NCI-H345 treated with DMSO at 0.1 percent for 48 hours (cell line): ENCODE measurements at regions not wholly inside any gene's neighbourhood (a gene's known extent, or its start where the extent isn't known, plus 50 kb on each side); places are given as distances from the start of the nearest gene placed in this dataset.

Source experiments
- DNase-seq: peaks from one replicate; lab custom pipeline; 2025; ENCODE audit not compliant: unreplicated experiment; lab: John Stamatoyannopoulos, UW

DNA sequence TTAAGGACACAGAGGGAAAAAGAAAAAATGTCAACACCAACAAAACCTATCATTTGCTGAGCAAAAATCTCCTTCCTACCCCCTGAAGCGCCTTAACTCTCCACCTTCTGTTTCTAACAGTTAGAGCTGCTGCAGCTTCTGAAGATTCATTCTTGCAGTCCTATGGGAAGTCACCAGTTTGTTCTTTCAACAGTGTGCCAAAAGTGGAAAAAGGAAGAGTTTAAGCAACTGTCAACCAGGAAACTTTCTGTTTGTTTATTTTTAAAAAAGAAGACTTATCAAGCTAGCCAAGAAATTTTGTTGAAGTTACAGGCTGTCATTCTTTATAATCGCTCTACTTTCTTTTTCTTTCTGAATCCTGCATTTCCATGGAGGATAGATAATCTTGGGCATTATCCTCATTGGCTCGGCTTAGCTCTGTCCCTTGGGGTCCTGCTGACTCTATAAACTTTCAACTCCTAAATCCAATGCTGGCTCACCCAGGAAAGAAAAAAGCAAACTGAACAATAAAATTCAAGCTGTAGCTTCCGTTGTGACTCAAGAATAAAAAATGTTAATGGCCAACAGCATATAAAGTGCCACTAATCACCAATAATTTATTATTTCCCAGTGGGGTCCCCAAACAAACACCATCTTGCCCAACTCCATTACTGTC, 172.8 kb upstream of the CITED2 start:
- no peak for DNase-seq

DNA sequence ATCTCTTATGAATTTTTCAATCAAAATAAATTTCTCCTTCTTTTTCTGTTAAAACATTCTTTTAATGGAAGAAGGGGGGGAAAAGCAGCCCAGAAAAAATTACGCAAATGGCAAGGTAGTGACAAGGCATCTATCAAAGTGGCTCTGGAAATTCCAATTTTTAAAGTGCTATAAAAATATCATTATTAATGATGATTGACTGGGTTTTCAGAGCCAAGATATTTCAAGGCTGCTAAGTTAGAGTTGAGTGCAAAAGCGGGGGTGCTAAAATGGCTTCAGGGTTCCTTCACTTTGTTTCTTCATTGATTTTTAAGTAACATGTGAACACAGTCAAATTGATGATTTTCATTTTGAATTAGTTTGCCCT, 171.6 kb upstream of the CITED2 start:
- no peak for DNase-seq

- no peak for DNase-seq
Measured at GRCh38 chr6:139545206-139546105, 171.0 kb upstream of the CITED2 start.

- no peak for DNase-seq
Measured at GRCh38 chr6:139544701-139545057, 170.2 kb upstream of the CITED2 start.

DNA sequence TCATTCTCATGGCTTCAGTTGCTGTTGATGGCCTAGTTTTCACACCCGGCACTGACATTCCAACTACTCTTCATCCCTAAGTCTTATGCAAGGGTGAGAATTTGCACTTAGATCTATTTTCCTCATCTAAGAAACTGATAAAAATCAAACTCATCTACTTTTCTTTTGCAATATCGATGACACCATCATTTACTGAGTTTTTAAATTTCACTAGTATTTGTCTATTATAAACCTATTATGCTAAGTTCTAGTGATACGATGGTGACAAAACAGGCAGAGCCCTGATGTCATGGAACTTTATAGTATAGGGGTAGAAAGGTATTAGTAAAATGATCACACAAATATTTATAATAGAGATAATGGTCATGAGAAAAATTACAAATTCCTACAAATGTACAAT, 167.9 kb upstream of the CITED2 start:
- DNase-seq = no peak

GRCh38 chr6:139540894-139541293, 166.4 kb upstream of the CITED2 start:
- no peak for DNase-seq

DNA sequence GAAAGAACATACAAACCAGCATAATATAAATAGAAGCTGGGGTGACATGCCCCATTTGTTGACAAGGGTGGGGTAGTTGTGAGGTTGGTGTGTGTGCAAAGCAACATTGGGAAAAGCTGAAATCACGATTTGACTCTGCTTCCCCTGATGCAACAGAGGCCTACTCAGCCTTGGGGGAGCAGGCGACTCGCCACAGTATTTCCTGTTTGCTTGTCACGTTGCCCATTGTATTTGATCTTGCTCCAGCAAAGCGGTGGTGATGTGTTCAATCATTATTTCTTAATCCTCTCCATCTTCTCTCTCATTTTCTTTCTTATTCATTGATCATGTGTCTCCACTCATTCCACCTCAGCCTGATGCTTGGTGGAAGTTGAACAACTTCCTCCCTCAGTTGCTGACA, 165.8 kb upstream of the CITED2 start:
- DNase-seq = no peak

DNA sequence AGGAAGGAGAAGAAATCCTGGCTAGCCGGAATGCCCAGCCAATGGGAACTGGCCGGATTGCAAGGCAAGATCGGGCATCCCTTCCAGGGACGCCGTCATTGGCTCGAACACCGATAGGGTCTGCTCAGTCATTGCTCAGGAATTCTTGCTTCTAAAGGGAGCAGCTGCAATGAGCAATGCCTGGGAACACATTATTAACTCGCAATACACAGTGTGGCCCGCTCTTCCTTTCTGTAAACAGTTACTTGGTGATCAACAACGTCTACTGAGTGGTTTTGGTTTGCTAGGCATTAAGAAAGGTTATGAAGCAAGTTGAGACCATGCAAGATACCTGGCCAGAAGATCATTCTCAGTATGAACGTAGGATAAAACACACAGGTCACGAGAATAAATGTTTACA, 165.4 kb upstream of the CITED2 start:
- DNase-seq = no peak

GRCh38 chr6:139538366-139538765, 163.9 kb upstream of the CITED2 start:
- DNase-seq = no peak

DNA sequence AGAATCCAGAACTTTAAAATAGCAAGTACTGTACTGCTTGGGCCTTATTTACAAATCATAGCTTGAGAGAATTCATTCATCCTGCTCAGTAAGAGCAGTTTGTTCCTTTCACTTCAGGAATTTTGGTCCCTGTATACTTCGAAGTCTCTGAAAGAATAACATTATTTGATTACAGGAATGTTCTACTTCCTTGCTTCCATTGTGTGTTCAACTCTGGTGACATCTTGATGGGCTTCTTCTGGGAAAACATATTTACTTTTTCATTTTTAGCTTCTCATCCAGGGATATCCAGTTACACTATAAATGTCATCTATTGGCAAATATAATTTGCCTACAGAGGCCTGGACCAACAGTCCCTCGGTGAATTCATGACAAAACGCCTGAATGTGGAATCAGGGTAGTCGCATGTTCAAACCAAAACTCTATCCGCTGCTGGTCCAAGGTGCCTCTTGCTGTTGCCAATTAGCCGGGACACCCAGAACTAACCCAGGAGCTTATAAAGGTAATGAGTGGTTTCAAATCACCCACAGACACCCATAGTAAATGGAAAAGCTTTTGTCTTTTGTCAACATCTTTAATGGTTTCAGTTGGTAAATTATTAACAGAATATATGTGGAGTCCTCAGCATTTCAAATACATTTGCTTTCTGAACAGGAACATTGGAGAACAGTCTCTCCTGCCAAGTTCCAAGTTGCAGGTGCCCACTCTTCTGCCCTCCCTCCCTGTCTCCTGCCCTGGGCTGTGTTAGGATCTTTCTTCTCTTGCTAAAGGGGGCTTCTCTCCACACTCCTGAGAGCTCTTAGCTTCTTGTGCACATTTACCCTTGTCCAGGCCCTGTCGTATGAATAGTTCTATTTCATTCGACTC, 162.5 kb upstream of the CITED2 start:
- DNase-seq = no peak

DNA sequence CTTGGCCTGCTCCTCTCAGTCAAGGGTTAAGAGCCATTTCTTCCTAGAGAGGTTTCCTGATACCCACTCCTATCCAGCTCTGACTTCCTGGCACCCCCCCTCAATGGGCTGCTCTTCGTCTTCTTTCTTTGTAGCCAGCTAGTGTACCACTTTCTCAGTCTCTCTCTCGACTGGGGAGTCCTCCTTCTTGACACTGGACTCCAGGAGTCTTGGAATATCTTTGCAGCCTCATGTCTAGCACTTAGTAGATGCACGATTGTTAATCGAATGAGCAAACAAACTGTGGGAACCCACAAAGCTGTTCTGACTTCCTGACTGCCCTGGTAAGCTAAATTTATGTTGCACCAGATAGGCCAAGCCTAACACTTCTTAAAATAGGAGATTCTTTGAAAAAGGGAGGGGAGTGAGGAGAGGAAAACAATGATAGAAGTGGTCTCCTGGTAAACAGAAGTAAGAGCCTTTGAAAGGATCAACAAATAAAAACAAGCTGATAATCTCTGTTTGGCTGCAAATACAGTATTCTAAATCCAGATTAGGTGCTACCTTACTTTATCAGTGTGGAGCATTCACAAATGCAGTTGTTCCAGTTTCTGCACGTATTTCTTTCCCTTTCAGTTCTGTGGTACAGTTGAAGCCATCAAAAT, 160.1 kb upstream of the CITED2 start:
- no peak for DNase-seq

DNA sequence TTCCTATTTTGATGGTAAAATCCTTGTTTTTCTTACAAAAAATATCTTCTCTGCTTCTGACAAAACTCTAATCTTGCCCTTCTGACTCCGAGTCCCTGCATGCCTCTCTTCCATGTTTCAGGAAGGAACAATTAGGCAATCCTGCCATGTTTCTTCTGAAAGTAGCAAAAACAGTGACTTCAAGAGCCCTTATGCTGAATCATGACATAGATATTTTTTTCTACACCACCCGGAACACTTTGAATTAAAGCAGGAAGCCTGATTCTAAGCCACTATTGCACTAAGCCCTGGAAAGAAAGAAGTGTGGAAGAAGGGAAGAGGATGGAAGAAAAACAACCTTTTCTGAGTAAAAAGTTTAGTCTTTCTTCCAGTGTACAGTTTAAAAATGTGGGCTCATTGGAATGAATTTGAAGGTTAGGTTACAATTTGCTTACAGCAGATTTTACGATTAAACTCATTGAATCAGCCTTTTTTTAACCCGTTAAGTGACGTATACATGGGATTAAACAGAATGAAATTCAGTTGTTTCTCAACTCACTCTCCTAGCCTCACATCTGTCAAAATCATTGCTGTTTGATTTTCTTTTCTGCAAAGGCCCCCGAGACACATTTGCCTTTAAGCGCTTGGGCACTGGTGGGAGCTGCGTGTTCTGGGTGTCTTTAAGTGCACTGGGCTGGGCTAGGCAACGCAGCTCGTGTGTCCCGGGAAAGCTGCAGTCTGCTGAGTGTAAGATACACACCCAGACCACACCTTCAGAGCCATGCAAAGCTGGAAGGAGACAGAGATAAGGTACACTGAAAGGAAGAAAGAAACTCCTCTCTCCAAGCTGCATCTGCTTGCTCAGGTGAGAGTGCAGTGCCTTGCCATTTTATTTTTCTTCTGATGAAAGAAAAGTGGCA, 159.4 kb upstream of the CITED2 start:
- DNase-seq = no peak

GRCh38 chr6:139533171-139533570, 158.7 kb upstream of the CITED2 start:
- DNase-seq = no peak

DNA sequence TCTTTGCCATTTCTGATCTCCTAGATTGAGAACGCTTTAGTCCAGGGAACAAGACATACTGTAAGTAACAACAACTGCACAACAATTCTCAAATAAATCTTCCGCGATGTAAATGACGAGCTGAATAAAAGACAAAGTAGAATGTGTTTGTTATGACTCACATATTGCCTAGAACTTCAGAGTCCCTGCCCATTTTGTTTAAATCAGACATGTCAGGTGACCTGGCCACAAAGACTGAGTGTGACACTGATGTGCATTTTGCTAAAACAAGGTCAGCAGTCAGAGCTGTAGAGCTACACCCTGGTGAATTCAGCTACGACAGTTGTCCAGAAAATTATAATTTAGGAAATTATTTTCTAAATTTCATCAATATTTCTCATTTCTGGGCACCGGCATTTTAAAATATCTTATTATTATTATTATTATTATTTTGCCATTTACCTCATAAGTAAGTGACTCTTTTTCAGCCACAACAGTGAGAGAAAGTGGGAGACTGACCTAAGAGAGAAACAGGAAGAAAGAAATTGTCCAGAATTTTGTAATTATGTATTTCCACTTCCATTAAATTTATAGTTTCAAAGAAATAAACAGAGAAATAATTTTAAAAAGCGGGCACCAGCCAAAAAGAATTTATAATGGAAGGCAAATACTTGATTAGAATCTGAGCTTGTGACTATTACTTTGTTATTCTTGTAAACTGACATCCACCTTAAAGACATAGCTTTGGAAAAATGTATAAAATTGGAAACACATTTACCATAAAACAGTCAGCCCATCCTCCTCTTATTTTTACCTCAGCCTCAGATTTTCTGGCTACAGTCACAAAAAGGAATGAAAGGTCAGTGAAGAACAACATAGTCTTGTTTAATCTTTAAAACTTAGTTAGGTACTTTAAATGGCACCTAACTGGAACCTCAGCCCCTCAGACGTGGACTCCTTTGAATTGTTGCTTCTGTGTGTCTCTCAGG, 157.0 kb upstream of the CITED2 start:
- no peak for DNase-seq

- DNase-seq = no peak
Measured at GRCh38 chr6:139530561-139530960, 156.1 kb upstream of the CITED2 start.

DNA sequence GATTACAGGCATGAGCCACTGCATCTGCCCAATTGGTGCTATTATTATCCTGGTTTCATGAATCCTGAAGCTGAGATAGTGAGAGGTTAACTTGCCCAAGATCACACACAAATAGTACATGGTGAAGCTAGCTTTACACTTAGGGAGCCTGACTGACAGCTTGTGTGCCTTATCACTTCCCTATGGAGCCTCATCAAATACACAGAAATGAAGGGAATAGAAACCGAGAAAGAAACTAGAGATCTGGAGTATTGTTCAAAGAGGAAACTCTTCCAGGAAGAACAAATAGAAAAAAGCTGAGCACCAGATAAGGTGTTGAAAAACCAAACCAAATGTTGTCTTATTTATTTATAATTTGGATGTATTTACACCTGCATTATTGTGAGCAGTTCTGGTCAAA, 155.0 kb upstream of the CITED2 start:
- DNase-seq = no peak

DNA sequence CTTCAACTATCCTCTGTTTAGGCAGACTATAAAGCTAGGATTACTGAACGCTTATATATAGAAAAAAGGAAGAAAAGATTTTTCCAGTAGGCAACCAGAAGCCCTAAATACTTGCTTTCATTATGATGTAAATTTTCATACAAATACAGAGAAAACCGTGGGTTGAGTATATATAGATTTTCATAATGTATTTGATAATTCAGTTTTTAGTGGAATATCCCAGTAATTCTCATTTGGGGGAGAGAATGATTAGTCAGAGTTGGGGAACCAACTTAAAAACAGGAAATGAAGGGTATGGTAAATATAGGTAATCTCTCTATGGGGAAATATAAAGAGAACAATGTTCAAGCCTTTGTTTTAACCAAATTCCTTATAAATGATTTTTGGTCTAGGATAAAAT, 154.0 kb upstream of the CITED2 start:
- DNase-seq = no peak

DNA sequence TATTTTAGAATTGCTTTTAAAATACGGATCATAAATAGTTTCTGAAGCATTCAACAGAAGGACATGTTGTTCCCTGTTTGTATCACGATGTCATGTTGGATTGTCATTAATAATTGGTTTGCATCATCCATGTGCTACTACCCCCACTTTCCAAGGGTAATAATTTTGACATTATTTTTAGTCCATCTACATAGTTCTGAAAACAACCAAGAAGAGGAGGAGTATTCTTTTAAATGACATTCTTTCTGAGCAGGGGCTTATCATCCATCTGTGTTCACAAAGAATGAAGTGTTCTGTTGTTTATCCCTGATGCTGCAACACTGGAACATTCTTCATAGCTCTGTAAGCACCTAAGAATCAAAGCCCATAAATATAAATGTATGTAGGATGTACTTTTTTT, 151.0 kb upstream of the CITED2 start:
- no peak for DNase-seq

DNA sequence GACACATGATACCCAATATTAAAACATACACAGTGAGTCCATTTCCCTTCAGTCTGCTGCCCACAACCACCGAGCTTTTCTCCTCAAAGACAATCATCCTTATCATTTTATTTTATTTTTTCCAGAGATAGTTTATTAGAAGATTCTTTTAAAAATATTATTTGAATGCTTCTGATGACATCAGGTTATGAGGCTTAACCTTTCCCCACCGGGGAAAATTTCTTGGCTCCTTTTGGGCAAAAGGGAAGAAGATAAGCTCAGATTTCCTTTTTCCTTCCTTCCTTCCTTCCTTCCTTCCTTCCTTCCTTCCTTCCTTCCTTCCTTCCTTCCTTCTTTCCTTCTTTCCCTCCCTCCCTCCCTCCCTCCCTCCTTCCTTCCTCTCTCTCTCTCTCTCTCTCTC, 149.5 kb upstream of the CITED2 start:
- no peak for DNase-seq
